GM12864 (cell line): ENCODE measurements at regions not wholly inside any gene's neighbourhood (a gene's known extent, or its start where the extent isn't known, plus 50 kb on each side); places are given as distances from the start of the nearest gene placed in this dataset.

Experiments used
- DNase-seq: peaks from one replicate; pipeline ENCODE4 v3.0.0-alpha.2; 2011; ENCODE audit warnings: low read depth
- H3K4me3 ChIP-seq: 2 replicates; pipeline ENCODE4 v1.5.1; 2011; ENCODE audit warnings: mild to moderate bottlenecking, low read depth, low read length, control low read depth
- TF ChIP-seq, protein P1 (sequence below): IDR thresholded peaks from 2 replicates; pipeline ENCODE4 v1.5.1; 2011; ENCODE audit warnings: low read depth, mild to moderate bottlenecking, moderate library complexity, low read length, control low read depth, inconsistent platforms; ENCODE audit errors: missing control alignments

DNA sequence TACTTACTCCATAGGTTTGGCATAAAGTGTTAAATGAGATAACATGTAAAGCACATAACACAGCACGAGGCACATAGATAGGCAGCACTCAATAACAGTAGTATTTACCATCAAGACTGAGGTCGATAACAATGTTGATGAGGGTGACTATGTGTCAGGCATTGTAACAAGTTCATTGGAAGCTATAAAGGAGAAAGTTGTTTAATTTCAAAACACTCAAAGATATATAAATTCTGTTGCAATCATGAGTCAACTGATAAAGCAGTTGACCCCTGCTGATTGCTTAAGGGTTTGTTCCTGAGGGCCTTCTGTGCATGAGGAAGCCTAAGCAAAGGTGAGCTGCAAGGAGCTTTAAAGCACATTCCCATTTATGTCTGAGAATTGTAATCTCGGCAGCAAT, 760.5 kb downstream of the SATB2 start:
- no peak overlapping the region for H3K4me3 ChIP-seq
- TF ChIP-seq, protein P1, sequence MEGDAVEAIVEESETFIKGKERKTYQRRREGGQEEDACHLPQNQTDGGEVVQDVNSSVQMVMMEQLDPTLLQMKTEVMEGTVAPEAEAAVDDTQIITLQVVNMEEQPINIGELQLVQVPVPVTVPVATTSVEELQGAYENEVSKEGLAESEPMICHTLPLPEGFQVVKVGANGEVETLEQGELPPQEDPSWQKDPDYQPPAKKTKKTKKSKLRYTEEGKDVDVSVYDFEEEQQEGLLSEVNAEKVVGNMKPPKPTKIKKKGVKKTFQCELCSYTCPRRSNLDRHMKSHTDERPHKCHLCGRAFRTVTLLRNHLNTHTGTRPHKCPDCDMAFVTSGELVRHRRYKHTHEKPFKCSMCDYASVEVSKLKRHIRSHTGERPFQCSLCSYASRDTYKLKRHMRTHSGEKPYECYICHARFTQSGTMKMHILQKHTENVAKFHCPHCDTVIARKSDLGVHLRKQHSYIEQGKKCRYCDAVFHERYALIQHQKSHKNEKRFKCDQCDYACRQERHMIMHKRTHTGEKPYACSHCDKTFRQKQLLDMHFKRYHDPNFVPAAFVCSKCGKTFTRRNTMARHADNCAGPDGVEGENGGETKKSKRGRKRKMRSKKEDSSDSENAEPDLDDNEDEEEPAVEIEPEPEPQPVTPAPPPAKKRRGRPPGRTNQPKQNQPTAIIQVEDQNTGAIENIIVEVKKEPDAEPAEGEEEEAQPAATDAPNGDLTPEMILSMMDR, result no peak
- no peak for DNase-seq

DNA sequence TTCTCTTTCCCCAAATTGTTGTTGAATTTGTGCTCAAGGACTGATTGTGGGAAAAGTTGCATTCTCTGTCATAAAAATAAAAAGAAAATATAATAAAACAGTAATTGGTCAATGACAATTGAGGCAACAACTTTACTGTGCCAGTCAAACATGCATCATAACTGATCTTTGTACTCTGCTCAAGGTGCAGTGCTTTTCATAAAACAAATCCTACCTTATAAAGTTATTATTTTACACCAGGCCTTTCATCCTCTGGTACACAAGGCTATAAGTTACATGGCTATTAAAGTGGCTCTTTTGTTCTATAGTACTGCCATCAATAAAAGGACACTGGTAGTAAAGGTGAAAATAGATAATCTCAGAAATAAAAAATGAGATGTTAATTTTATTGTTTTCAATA, 761.9 kb downstream of the SATB2 start:
- DNase-seq, result no peak
- H3K4me3 ChIP-seq, result no peak overlapping the region
- TF ChIP-seq, protein P1, result no peak

DNA sequence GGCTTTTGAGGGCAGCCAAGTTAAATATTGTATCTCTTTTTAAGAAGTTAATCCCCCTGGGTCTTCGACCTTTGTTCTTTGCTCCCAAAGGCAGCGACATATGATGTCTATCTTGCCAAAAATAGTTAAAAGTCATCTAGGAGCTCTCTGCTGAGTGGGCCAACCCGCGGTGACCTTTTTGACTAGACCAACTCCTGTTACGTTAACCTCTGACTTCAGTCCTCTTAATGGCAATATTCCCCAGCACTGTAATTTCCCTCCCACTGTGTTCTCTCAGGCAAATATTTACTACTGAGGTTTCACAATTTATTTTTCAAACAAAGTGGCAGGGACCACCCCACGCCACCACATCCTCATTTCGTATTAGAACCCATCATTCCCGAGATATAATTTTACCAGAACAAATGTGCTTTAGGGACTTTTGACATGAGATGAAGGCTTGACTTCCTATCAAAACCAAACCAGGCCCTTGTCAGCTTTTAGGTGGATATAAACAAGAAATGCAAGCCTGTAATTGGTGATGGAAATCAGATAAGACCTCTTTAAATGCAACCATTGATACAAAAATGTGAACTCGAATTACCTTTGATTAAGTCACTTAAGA, 764.7 kb downstream of the SATB2 start:
- no peak for DNase-seq
- no peak overlapping the region for H3K4me3 ChIP-seq
- TF ChIP-seq, protein P1, result no peak

DNA sequence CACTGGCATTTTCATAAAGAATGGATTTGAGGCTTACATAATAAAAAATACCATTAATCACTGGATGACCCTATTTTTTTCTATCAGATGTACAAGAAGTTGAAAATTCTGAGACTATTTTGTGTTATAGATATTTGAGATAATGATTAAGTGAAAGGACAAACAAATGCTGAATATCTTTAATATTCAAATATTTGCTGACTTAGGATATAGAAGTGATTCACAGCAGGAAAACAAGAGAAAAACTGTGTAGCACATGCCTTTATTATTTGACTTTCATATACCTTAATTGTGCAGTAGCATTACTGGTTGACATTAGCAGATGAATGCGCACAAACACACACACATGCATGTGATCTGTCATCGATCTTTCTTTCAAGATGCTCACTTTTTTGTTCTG, 766.5 kb downstream of the SATB2 start:
- no peak overlapping the region for H3K4me3 ChIP-seq
- TF ChIP-seq, protein P1, result no peak
- DNase-seq, result no peak

DNA sequence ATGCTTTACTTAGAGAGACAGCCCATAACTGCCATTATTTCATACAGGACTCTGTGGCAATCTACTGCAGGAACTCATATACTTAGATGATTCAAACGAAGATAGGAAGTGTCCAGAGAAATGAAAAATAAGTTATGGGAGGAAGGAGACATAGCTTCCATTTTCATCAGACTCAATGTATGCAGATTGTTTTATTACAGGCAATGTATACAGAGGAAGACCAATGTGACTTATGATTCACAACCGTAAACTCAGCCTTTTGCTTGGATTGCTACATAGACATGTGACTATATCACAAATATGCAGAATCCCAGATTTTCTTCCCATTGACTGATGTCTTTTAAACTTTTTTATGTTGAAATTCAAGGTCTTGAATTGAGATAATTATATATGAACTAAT, 793.4 kb downstream of the SATB2 start:
- H3K4me3 ChIP-seq, result no peak overlapping the region
- no peak for DNase-seq

DNA sequence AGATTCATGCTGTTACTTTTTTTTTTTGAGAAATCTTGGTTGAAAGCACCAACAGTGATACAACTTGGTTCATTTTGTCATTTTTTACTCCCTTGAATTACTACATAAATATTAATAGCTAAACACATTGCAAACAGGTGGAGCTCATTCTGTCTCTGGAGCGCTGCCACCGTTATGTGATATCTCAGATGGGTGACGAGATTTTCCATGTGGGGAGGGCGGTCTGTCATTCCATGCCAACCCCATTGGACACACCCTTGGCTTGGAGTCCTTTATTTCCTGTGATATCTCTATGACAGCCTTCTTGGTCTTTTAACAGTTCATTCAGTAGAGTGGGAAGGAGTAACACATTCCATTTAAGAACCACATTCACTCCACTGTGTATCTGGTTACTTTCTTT, 794.8 kb downstream of the SATB2 start:
- TF ChIP-seq, protein P1, result no peak
- H3K4me3 ChIP-seq, result no peak overlapping the region
- no peak for DNase-seq

More for the DNA sequence above, 793.4 kb downstream of the SATB2 start:
- TF ChIP-seq, protein P1, result no peak

DNA sequence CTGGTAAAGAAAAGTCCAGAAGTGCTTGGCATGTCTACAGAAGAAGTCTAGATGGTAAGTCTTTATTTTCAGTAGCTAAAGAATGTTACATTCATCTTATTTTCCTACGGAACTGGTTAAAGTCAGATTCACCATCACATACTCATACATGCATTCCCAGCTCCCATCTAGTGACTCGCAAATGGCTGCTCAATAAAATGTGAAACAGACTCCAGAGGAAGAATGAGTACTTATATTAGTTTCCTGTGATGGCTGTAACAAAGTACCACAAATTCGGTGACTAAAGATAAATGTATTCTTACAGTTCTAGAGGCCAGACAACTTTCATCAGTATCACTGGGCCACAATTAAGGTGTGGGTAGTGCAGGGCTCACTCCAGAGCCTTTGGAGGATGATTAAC, 797.2 kb downstream of the SATB2 start:
- DNase-seq, result no peak
- TF ChIP-seq, protein P1, result no peak
- no peak overlapping the region for H3K4me3 ChIP-seq
